ENCODE measurements at regions not wholly inside any gene's neighbourhood (a gene's known extent, or its start where the extent isn't known, plus 50 kb on each side); places are given as distances from the start of the nearest gene placed in this dataset.

- no peak for DNase-seq
Observed at GRCh38 chr9:32322622-32323021, 61.8 kb upstream of the ACO1 start.

GRCh38 chr9:32326146-32326545 is 58.3 kb upstream of the ACO1 start:
- DNase-seq: no peak

GRCh38 chr9:32331240-32331639 is 53.2 kb upstream of the ACO1 start:
- no peak for DNase-seq

- no peak for DNase-seq
Observed at GRCh38 chr9:32334112-32334511, 50.3 kb upstream of the ACO1 start.

Measured in bone marrow (tissue), 2 donors.